Uterus (tissue), 3 donors: ENCODE measurements at regions not wholly inside any gene's neighbourhood (a gene's known extent, or its start where the extent isn't known, plus 50 kb on each side); places are given as distances from the start of the nearest gene placed in this dataset.
"Not testable (repeated sequence)": the region's sequence is repeated elsewhere in the genome, so short reads cannot be mapped to it uniquely, and the experiment has no call there.

ENCODE experiments used
- DNase-seq, 2 donors: peaks; one replicate each; pipeline ENCODE4 v3.0.0-alpha.2; 2019 to 2020
- H3K27ac ChIP-seq, 2 donors: fragments of 200-600 bp; sonication (generic); 1 replicate in 1 of 2; 2 replicates in 1 of 2; pipeline ENCODE4 v1.5.1; 2016 to 2018
- H3K27me3 ChIP-seq, 2 donors: fragments of 200-600 bp; sonication (generic); one replicate each; pipeline ENCODE4 v1.5.1; 2018 to 2019; ENCODE audit warnings: control low read depth in 1 of 2
- H3K36me3 ChIP-seq, 2 donors: fragments of 200-600 bp; sonication (generic); one replicate each; pipeline ENCODE4 v1.5.1; 2019; ENCODE audit warnings: control low read depth in 1 of 2
- H3K4me1 ChIP-seq, 2 donors: fragments of 200-600 bp; sonication (generic); one replicate each; pipeline ENCODE4 v1.5.1; 2018 to 2019; ENCODE audit warnings: control low read depth in 1 of 2
- H3K4me3 ChIP-seq, 2 donors: fragments of 200-600 bp; sonication (generic); 1 replicate in 1 of 2; 2 replicates in 1 of 2; pipeline ENCODE4 v1.5.1; 2018 to 2019; ENCODE audit warnings: mild to moderate bottlenecking in 1 of 2
- H3K9me3 ChIP-seq, 2 donors: fragments of 200-600 bp; sonication (generic); one replicate each; pipeline ENCODE4 v1.5.1; 2019; ENCODE audit warnings: control low read depth in 1 of 2
- CTCF ChIP-seq, 4 experiments: fragments of 200-600 bp in 2 of 4; fragments of 450-650 bp in 2 of 4; sonication (generic) in 2 of 4; IDR thresholded peaks; one replicate each; pipeline ENCODE4 v1.5.1; 2016 to 2019; ENCODE audit warnings: antibody characterized with exemption in 4 of 4, mild to moderate bottlenecking in 2 of 4, moderate library complexity in 1 of 4
- POLR2A ChIP-seq, 2 donors: fragments of 450-650 bp; IDR thresholded peaks; one replicate each; pipeline ENCODE4 v1.6.1; 2016; ENCODE audit warnings: antibody characterized with exemption in 2 of 2, mild to moderate bottlenecking in 1 of 2, moderate library complexity in 1 of 2
- intact Hi-C: fragments of 100-400 bp; cut with DNase I; formaldehyde crosslinking; loops from one replicate; pipeline ENCODE4 v1.15.1; 2023; ENCODE audit warnings: low total_unique reads
- donor health status: DM: yes; HTN: yes; CAD: no.

GRCh38 chr5:84445049-84445685 is 60.5 kb upstream of the EDIL3 start:
- no peak overlapping the region for H3K4me3 ChIP-seq
- no peaks in the 10 kb centered on the region for H3K27me3 ChIP-seq
- H3K4me1 ChIP-seq: no peaks in the 10 kb centered on the region
- H3K27ac ChIP-seq: no peak overlapping the region
- no peak for DNase-seq
- intact Hi-C loops: no loop called here
- TF ChIP-seq CTCF (IDR thresholded peaks at IDR 0.05) (no peak), POLR2A (IDR thresholded peaks at IDR 0.05) (no peak)
- no peaks in the 10 kb centered on the region for H3K36me3 ChIP-seq
- no peaks in the 10 kb centered on the region for H3K9me3 ChIP-seq

- Histone ChIP-seq H3K4me3 (no peak overlapping the region), H3K9me3 (no peaks in the 10 kb centered on the region), H3K27me3 (no peaks in the 10 kb centered on the region), H3K36me3 (no peaks in the 10 kb centered on the region), H3K4me1 (no peaks in the 10 kb centered on the region), H3K27ac (no peak overlapping the region)
- DNase-seq: no peak
- intact Hi-C loops: no loop called here
- no peak for TF ChIP-seq CTCF (IDR thresholded peaks at IDR 0.05)
- no peak for TF ChIP-seq POLR2A (IDR thresholded peaks at IDR 0.05)
Measured at GRCh38 chr5:84438456-84438855, 53.8 kb upstream of the EDIL3 start.

DNA sequence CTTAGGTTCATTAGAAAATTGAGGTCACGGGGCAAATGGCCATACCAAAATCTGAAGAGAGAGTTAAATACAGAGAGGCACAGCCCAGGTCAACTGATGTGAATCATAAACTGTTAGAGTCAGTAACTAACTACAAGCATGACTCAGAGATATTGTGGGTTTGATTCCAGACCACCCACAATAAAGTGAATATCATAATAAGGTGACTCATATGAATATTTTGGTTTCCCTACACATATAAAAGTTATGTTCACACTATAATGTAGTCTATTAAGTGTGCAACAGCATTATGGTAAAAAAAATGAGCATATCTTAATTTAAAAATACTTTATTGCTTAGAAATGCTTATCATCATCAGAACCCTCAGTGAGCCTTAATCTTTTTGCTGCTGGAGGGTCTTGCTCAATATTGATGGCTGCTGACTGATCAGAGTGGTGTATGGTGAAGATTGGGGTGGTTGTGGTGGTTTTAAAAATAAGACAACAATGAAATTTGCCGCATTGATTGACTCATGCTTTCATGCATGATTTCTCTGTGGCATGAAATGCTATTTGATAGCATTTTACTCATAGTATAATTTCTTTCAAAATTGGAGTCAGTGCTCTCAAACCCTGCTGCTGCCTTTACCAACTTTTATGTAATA is 53.1 kb upstream of the EDIL3 start:
- Histone ChIP-seq H3K4me3 (no peak overlapping the region), H3K36me3 (no peaks in the 10 kb centered on the region), H3K27me3 (no peaks in the 10 kb centered on the region), H3K9me3 (no peaks in the 10 kb centered on the region), H3K27ac (no peak overlapping the region), H3K4me1 (no peaks in the 10 kb centered on the region)
- DNase-seq: no peak
- TF ChIP-seq CTCF (IDR thresholded peaks at IDR 0.05) (no peak), POLR2A (IDR thresholded peaks at IDR 0.05) (no peak)
- intact Hi-C loops: no loop called here

DNA sequence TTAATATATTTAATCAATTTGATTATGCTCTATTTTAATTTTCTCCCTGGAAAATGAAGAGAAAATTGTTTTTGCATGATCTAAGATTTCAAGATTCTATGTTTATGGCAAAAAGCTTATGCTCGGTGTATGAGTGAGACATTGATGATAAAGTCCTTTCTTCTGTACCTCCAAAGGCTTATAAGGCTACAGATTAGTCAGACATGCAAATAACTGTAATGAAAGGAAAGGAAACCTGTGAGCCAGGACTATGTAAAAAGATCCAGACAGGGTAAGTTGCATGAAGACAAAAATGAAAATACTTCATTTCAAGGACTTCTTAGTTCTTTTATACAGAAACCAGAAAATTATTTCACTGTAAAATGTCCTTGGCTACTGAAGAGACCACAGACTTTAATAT is 52.2 kb upstream of the EDIL3 start:
- DNase-seq: no peak
- Histone ChIP-seq H3K9me3 (no peaks in the 10 kb centered on the region), H3K27ac (no peak overlapping the region), H3K4me1 (no peaks in the 10 kb centered on the region), H3K27me3 (no peaks in the 10 kb centered on the region), H3K36me3 (no peaks in the 10 kb centered on the region), H3K4me3 (no peak overlapping the region)
- intact Hi-C loops: no loop called here
- TF ChIP-seq CTCF (IDR thresholded peaks at IDR 0.05): no peak
- TF ChIP-seq POLR2A (IDR thresholded peaks at IDR 0.05): no peak

GRCh38 chr5:84435861-84436346 is 51.2 kb upstream of the EDIL3 start:
- H3K27ac ChIP-seq, intact Hi-C loops, DNase-seq, H3K27me3 ChIP-seq, H3K4me3 ChIP-seq, H3K9me3 ChIP-seq, H3K4me1 ChIP-seq, H3K36me3 ChIP-seq: not testable (repeated sequence)
